Right lung (tissue), 2 donors: ENCODE measurements at regions not wholly inside any gene's neighbourhood (a gene's known extent, or its start where the extent isn't known, plus 50 kb on each side); places are given as distances from the start of the nearest gene placed in this dataset.
"Not testable (repeated sequence)": the region's sequence is repeated elsewhere in the genome, so short reads cannot be mapped to it uniquely, and the experiment has no call there.

Experiments
- DNase-seq, 2 donors: peaks; one replicate each; pipeline ENCODE4 v3.0.0-alpha.2; 2013

GRCh38 chr3:26964836-26965235 is 342.3 kb downstream of the LRRC3B start:
- DNase-seq: no peak

- DNase-seq: no peak
Measured at GRCh38 chr3:26967501-26967900, 344.9 kb downstream of the LRRC3B start.

- DNase-seq: no peak
Measured at GRCh38 chr3:26984416-26985390, 362.1 kb downstream of the LRRC3B start.

GRCh38 chr3:26989037-26989436 is 366.5 kb downstream of the LRRC3B start:
- no peak for DNase-seq

GRCh38 chr3:26997226-26997625 is 372.0 kb downstream of the NEK10 start:
- no peak for DNase-seq

GRCh38 chr3:27010834-27011233 is 358.3 kb downstream of the NEK10 start:
- DNase-seq: no peak

- DNase-seq: no peak
Measured at GRCh38 chr3:27022096-27022761, 347.0 kb downstream of the NEK10 start.

- no peak for DNase-seq
Measured at GRCh38 chr3:27024493-27024892, 344.7 kb downstream of the NEK10 start.

GRCh38 chr3:27025718-27026117 is 343.5 kb downstream of the NEK10 start:
- no peak for DNase-seq

GRCh38 chr3:27031476-27031875 is 337.7 kb downstream of the NEK10 start:
- no peak for DNase-seq

GRCh38 chr3:27034255-27034654 is 334.9 kb downstream of the NEK10 start:
- DNase-seq: no peak

- no peak for DNase-seq
Measured at GRCh38 chr3:27040674-27041073, 328.5 kb downstream of the NEK10 start.

- not testable (repeated sequence) for DNase-seq
Measured at GRCh38 chr3:27042541-27042940, 326.6 kb downstream of the NEK10 start.

- DNase-seq: no peak
Measured at GRCh38 chr3:27043328-27043955, 325.7 kb downstream of the NEK10 start.

GRCh38 chr3:27044931-27045481 is 324.2 kb downstream of the NEK10 start:
- DNase-seq: no peak

- DNase-seq: peak; percentile 19 to 30
Measured at GRCh38 chr3:27046351-27046750, 322.8 kb downstream of the NEK10 start.

GRCh38 chr3:27049792-27050191 is 319.4 kb downstream of the NEK10 start:
- no peak for DNase-seq

GRCh38 chr3:27051527-27051926 is 317.7 kb downstream of the NEK10 start:
- not testable (repeated sequence) for DNase-seq

- DNase-seq: no peak
Measured at GRCh38 chr3:27056326-27056725, 312.9 kb downstream of the NEK10 start.

- no peak for DNase-seq
Measured at GRCh38 chr3:27059489-27059888, 309.7 kb downstream of the NEK10 start.
